HPDE6-E6E7 (cell line): ENCODE measurements at regions not wholly inside any gene's neighbourhood (a gene's known extent, or its start where the extent isn't known, plus 50 kb on each side); places are given as distances from the start of the nearest gene placed in this dataset.

Experiments used
- DNase-seq: peaks from one replicate; pipeline ENCODE4 v3.0.0; 2011; ENCODE audit warnings: missing footprints; ENCODE audit errors: extremely low spot score

DNA sequence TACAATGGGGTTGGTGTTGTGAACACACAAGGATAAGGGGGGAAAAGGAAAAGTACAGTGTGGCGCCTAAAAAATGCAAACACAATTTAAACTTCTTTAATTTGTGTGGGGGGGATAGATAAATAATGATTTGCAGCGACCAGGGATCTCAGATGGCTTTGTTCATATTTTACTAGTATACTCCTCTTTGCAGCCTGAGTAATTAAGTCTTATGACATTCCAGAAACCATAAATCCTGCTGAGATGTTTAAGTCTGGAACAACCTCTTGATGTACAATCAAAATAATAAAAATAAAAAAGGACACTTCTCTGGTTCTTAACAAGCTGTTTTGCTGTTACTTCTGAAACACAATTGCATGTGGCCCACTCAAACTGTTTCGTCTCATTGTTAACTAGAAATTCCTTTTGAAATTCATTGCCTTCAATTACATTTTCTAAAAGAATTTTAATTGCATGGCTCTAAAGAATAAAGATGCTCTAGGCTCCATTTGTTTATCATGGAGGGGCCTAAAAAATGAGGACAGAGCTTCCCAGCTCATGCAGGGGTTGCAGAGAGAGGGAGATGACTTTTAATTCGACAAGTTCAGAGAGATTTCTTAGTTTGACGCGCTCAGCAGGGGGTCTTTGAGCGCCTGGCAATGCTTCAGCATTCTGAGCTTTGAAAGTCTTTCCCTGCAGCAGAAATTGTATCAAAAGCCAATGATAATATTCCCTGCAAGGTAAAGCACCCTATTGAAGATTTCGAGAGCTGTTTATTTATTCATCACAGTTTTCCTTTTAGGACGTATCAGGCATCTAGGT is 892.4 kb upstream of the TENM3 start:
- DNase-seq = no peak

- DNase-seq = peak; percentile 4
Observed at GRCh38 chr4:181364504-181364903, 878.7 kb upstream of the TENM3 start.

GRCh38 chr4:181365671-181366070 is 877.5 kb upstream of the TENM3 start:
- no peak for DNase-seq

- DNase-seq = no peak
Observed at GRCh38 chr4:181372014-181372413, 871.2 kb upstream of the TENM3 start.

GRCh38 chr4:181376058-181376457 is 867.1 kb upstream of the TENM3 start:
- no peak for DNase-seq

GRCh38 chr4:181388061-181388460 is 855.1 kb upstream of the TENM3 start:
- DNase-seq = no peak

DNA sequence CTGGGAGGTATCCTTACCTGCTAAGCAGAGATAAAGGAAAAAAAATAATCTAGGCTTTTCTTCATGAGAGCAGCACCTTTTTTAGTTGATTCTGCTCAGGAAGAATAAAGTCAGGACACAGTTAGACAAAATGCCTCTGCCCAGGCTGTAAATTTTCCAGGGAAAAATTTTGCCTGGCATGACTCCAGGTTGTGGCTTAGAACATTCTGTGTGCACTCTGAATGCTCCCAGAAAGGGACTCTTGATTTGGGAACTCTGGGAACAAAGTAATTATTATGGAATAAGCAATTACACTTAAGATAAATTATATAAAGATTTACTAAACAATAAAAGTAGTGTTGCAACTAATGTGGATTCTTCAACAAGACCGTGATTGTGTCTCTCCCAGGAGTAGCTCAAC is 826.2 kb upstream of the TENM3 start:
- DNase-seq = no peak

- DNase-seq = no peak
Observed at GRCh38 chr4:181418496-181418895, 824.7 kb upstream of the TENM3 start.

DNA sequence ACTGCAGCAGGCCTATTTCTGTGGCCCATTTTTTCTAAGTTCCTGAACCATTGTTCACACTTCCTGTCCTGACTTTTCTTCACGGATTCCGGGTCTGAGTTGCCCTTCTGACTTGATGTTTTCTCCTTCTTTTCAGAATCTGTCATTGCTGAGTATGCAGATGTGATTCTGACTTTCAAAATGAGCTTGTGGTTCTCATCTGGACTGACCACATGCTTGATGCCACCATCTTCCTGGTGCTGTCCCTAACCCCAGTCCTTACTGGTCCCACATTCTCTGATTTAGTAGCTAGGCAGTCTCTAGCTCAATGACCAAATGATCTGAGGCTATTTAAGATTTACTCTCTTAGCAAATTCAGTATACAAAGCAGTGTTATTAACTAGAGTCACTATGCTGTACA is 822.3 kb upstream of the TENM3 start:
- DNase-seq = no peak

DNA sequence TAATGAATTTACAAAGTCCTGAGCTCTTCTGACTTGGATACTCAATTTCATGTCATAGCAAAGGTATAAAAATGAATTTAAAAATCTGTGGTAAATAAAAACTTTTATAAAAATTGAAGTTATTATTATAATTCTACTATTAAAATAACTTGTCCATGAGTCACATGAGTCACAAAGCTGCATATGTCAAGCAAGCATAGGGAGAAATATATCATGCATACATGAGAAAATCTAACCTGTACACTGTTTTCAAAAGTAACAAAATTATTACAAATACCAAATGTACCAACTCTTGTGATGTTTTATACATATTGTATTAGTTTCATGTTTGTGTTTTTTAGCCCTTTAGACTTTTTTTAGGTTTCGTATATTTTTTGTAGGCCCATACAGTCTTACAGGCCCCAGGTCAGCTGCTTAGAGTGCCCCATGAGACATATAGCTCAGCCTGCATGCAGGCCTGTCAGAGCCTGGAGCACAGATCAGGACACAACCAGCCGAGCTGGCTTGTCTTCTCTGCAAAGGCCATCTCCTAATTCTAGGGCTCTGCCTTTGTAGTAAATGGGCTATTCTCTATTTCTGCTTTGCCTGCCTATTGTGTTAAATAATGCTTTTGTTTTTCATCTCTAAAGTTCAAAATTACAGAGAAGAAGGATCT is 818.7 kb upstream of the TENM3 start:
- DNase-seq = no peak

- DNase-seq = no peak
Observed at GRCh38 chr4:181427076-181427475, 816.1 kb upstream of the TENM3 start.

- no peak for DNase-seq
Observed at GRCh38 chr4:181431006-181431405, 812.2 kb upstream of the TENM3 start.

GRCh38 chr4:181431661-181432060 is 811.5 kb upstream of the TENM3 start:
- DNase-seq = no peak

DNA sequence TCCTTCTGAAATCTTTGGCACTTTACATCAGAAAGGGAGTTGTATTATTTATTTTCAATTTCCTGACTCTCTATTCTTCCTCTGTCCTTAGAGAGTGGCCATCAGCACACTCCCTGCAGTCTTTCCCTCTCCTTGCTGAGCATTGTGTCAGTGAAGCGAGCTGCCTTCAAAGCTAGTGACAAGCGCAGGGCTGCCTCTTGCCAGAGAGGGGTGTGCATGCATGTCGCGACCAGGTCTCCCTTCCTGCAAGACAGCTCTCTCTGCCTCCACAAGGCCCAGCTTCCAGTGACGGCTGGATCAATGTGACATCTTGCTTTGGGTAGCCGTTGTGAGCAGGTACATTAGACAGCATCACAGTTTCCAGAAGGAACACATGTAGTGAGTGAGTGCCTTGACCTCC is 810.9 kb upstream of the TENM3 start:
- no peak for DNase-seq

GRCh38 chr4:181437895-181438294 is 805.3 kb upstream of the TENM3 start:
- DNase-seq = no peak

DNA sequence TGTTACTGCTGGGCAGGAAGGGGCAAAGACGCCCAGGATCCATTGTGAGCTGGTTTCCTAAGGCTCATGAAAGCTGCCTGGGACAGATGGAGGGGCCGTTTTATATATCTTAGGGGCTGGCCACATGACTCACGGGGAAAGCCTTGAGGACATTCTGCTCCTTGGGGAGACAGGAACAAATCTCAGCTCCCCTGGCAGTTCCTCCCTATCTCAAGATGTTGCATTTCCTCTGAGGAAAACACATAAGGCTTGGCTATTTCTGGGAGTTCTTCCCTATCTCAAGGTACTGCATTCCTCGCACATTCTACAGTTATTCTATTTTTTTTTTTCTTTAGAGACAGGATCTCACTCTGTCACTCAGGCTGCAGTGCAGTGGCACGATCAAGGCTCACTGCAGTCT is 804.6 kb upstream of the TENM3 start:
- DNase-seq = no peak

GRCh38 chr4:181443021-181443420 is 800.2 kb upstream of the TENM3 start:
- no peak for DNase-seq

- no peak for DNase-seq
Observed at GRCh38 chr4:181465826-181466225, 777.4 kb upstream of the TENM3 start.

DNA sequence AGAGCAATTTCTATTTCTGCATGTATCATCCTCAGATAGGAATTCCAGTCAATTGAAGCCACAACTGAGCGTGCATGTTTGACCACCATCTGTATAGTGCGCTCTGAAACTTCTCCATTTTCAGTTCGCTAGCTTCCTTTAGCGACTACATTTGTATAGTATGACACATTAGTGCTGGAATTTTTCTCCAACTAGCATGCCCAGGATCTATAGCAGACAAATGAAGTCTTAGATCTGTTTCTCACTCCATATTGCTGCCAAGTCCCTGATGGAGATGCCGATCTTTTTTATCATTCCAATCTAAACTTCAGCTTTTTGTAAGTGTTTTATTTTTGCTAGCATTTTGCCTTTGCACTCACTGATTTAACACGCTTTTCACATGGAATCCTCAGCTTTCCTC is 774.8 kb upstream of the TENM3 start:
- DNase-seq = no peak

GRCh38 chr4:181470306-181470705 is 772.9 kb upstream of the TENM3 start:
- DNase-seq = no peak

DNA sequence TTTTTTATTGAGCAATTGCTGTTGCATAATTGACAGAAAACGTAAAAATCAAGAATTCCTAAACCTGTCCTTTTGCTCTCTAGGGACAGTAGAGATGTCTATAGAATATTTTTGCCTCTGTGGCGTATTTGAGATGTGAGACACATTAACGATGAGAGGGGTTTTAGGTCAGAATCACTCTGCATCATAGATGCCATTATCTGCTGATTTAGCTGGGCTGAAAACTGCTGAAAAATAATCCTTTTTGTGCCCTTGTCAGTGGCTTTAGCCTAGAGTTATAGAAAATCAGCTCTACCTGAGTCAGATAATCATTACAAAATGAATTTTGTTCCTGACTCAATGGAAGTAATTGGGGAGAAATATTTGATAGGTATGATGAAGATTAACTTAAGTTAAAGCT is 767.8 kb upstream of the TENM3 start:
- no peak for DNase-seq

DNA sequence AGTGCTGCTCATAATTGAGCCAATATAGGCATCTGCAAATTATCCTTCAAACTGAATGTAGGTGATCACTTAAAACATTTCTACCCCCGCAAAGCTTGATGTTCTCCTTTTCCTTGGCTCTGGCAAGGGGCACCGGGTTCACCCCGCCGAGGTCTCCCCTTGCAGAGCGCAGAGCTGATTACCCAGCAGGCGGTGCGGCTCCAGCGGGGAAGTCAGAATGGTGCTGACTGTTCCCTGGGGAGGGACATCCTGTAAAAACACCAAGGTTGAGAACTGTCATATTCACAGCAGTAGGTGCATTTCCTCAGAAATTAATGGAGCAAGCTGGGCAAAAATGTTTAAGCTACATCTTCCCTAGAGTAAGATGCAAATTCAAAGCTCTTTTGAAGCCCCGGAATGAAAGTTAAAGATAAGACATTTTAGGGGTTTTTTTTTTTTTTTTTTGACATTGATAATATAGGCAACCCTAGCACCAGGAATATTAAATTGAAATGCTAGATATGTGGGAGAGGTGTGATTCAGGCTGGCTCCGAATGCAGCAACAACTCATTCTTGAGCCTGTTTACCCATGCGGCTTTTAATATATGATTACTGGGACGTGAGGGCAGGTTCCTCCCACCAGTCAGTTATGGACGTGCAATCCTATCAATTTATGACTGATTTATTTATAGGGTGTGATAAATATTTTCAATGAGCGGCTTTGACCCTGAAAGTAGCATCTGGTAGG is 767.3 kb upstream of the TENM3 start:
- no peak for DNase-seq

GRCh38 chr4:181476508-181476890 is 766.7 kb upstream of the TENM3 start:
- no peak for DNase-seq
